Bronchial epithelial cell (primary cell): ENCODE measurements at regions not wholly inside any gene's neighbourhood (a gene's known extent, or its start where the extent isn't known, plus 50 kb on each side); places are given as distances from the start of the nearest gene placed in this dataset.

Experiments used
- DNase-seq: peaks from one replicate; pipeline ENCODE4 v3.0.0-alpha.2; 2010; ENCODE audit warnings: low read depth
- FAIRE-seq: peaks from 2 replicates; lab custom pipeline; 2011; peaks lifted over from hg19 to GRCh38; lab: Jason Lieb, UNC
- H3K27me3 ChIP-seq: 2 replicates; pipeline ENCODE4 v1.5.1; 2011; ENCODE audit warnings: low read length; ENCODE audit not compliant: control insufficient read depth, insufficient read depth
- H3K36me3 ChIP-seq: 2 replicates; pipeline ENCODE4 v1.5.1; 2011; ENCODE audit warnings: low read length; ENCODE audit not compliant: control insufficient read depth, insufficient read depth
- H3K4me3 ChIP-seq: 2 replicates; pipeline ENCODE4 v1.5.1; 2011; ENCODE audit warnings: mild to moderate bottlenecking, low read depth, low read length, control low read depth
- TF ChIP-seq, protein P1 (sequence below): IDR thresholded peaks from 2 replicates; pipeline ENCODE4 v1.5.1; 2011; ENCODE audit warnings: mild to moderate bottlenecking, moderate library complexity, low read length, control low read depth, inconsistent platforms; ENCODE audit not compliant: insufficient read depth, severe bottlenecking

- TF ChIP-seq, protein P1, sequence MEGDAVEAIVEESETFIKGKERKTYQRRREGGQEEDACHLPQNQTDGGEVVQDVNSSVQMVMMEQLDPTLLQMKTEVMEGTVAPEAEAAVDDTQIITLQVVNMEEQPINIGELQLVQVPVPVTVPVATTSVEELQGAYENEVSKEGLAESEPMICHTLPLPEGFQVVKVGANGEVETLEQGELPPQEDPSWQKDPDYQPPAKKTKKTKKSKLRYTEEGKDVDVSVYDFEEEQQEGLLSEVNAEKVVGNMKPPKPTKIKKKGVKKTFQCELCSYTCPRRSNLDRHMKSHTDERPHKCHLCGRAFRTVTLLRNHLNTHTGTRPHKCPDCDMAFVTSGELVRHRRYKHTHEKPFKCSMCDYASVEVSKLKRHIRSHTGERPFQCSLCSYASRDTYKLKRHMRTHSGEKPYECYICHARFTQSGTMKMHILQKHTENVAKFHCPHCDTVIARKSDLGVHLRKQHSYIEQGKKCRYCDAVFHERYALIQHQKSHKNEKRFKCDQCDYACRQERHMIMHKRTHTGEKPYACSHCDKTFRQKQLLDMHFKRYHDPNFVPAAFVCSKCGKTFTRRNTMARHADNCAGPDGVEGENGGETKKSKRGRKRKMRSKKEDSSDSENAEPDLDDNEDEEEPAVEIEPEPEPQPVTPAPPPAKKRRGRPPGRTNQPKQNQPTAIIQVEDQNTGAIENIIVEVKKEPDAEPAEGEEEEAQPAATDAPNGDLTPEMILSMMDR: no peak
- FAIRE-seq: peak; percentile 28
- no peaks in the 10 kb centered on the region for H3K27me3 ChIP-seq
- H3K4me3 ChIP-seq: no peak overlapping the region
- peak; percentile 9 for DNase-seq
- no peaks in the 10 kb centered on the region for H3K36me3 ChIP-seq
Measured at GRCh38 chr1:56432166-56432971, 147.0 kb downstream of the PLPP3 start.

- H3K36me3 ChIP-seq: no peaks in the 10 kb centered on the region
- no peak for FAIRE-seq
- no peaks in the 10 kb centered on the region for H3K27me3 ChIP-seq
- no peak overlapping the region for H3K4me3 ChIP-seq
- TF ChIP-seq, protein P1: no peak
- no peak for DNase-seq
Measured at GRCh38 chr1:56430141-56430839, 149.1 kb downstream of the PLPP3 start.

DNA sequence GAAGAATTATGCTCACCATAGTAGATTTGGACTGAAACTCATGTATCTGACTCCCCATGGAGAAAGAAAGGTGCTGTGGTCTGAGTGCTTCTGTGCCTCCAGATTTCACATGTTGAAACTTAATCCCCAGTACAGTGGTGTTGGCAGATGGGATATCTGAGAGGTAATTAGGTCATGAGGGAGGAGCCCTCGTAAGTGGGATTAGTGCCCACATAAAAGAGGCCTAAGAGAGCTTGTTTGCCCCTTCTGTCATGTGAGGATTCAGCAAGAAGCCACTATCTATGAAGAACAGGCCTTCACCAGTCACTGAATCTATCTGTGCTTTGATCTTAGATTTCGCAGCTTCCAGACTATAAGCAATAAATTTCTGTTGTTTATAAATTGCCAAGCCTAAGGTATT, 150.1 kb downstream of the PLPP3 start:
- H3K27me3 ChIP-seq: no peaks in the 10 kb centered on the region
- no peaks in the 10 kb centered on the region for H3K36me3 ChIP-seq
- FAIRE-seq (no peak), DNase-seq (no peak)
- TF ChIP-seq, protein P1: no peak
- no peak overlapping the region for H3K4me3 ChIP-seq

GRCh38 chr1:56426587-56427381, 152.6 kb downstream of the PLPP3 start:
- no peak for DNase-seq

DNA sequence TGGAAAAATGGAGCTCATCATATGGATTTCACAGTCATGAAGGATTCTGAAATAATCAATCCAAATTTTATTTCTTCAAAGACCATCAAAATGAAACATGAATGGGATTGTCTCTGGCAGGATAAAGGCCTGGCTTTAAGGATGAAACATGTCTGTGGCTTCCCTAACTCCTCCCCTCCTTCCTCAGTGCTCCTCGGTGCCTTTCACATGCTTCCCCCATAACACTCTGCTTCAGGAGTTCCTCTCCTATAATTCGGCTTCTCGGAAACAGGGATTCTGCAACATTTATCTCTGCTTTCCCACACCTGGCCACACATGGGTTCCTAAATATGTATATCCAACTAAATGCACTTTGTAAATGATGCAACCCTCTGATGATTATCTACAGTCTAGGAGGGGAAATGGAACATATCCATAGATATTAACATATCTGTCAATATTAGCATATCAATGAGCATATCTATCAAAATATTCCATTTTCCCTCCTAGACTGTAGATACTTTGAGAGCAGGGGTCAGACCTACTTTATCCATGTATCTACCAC, 153.8 kb downstream of the PLPP3 start:
- no peaks in the 10 kb centered on the region for H3K27me3 ChIP-seq
- FAIRE-seq: no peak
- TF ChIP-seq, protein P1: no peak

More at GRCh38 chr1:56426587-56427381, 152.6 kb downstream of the PLPP3 start:
- Histone ChIP-seq H3K4me3 (no peak overlapping the region), H3K36me3 (no peaks in the 10 kb centered on the region), H3K27me3 (no peaks in the 10 kb centered on the region)
- FAIRE-seq: no peak
- TF ChIP-seq, protein P1: no peak

More for the DNA sequence above, 153.8 kb downstream of the PLPP3 start:
- Histone ChIP-seq H3K36me3 (no peaks in the 10 kb centered on the region), H3K4me3 (no peak overlapping the region)
- DNase-seq: no peak
